CD4-positive, CD25-positive, alpha-beta regulatory T cell (primary cell): ENCODE measurements at regions not wholly inside any gene's neighbourhood (a gene's known extent, or its start where the extent isn't known, plus 50 kb on each side); places are given as distances from the start of the nearest gene placed in this dataset.
A peak's percentile ranks its signal among the peaks of the same experiment; 100 is the strongest.

Source experiments
- ATAC-seq, 2 donors: fragments of 150-1000 bp; cut with Tn5 transposase; one replicate each; pipeline ENCODE4 v1.10.0; 2021; ENCODE audit warnings: low read depth in 2 of 2, moderate number of reproducible peaks in 2 of 2, moderate library complexity in 1 of 2
- DNase-seq, 3 donors: peaks; one replicate each; pipeline versions ENCODE4 v3.0.0 to v3.0.0-alpha.2; 2012 to 2022; ENCODE audit warnings: mixed read lengths in 1 of 3
- H3K27ac ChIP-seq: one replicate; pipeline ENCODE4 v1.7.0; 2013; ENCODE audit warnings: mild to moderate bottlenecking, low read length; ENCODE audit not compliant: insufficient read depth, poor library complexity, severe bottlenecking
- H3K27me3 ChIP-seq: one replicate; pipeline ENCODE4 v1.7.0; 2013; ENCODE audit warnings: low read length; ENCODE audit not compliant: control insufficient read depth, insufficient read depth
- H3K36me3 ChIP-seq: one replicate; pipeline ENCODE4 v1.7.0; 2013; ENCODE audit warnings: mild to moderate bottlenecking, low read length, moderate library complexity; ENCODE audit not compliant: control insufficient read depth, insufficient read depth
- H3K4me1 ChIP-seq: 2 replicates; pipeline ENCODE4 v1.7.0; 2013; ENCODE audit warnings: mild to moderate bottlenecking, low read length; ENCODE audit not compliant: insufficient read depth, control insufficient read depth, poor library complexity, severe bottlenecking
- H3K4me3 ChIP-seq: one replicate; pipeline ENCODE4 v1.7.0; 2013; ENCODE audit warnings: low read depth, mild to moderate bottlenecking, low read length, moderate library complexity
- H3K9me3 ChIP-seq, 2 experiments: 1 replicate in 1 of 2; 2 replicates in 1 of 2; pipeline ENCODE4 v1.7.0; 2013; ENCODE audit warnings: low read length in 2 of 2, mild to moderate bottlenecking in 1 of 2, moderate library complexity in 1 of 2; ENCODE audit not compliant: control insufficient read depth in 2 of 2
- H3K27ac Mint-ChIP-seq, 3 donors: one replicate each; pipeline ENCODE4 v1.8.0; 2020 to 2022; ENCODE audit warnings: mild to moderate bottlenecking in 3 of 3, mixed read lengths in 3 of 3, moderate library complexity in 2 of 3
- H3K27me3 Mint-ChIP-seq: one replicate; pipeline ENCODE4 v1.8.0; 2022; ENCODE audit warnings: mild to moderate bottlenecking, mixed read lengths
- H3K36me3 Mint-ChIP-seq: one replicate; pipeline ENCODE4 v1.8.0; 2020; ENCODE audit warnings: mixed read lengths
- H3K4me1 Mint-ChIP-seq, 4 donors: one replicate each; pipeline ENCODE4 v1.8.0; 2020 to 2022; ENCODE audit warnings: mixed read lengths in 4 of 4, mild to moderate bottlenecking in 1 of 4
- H3K4me3 Mint-ChIP-seq, 4 donors: one replicate each; pipeline ENCODE4 v1.8.0; 2020 to 2022; ENCODE audit warnings: mild to moderate bottlenecking in 4 of 4, mixed read lengths in 4 of 4, moderate library complexity in 3 of 4
- H3K9me3 Mint-ChIP-seq, 7 donors: one replicate each; pipeline ENCODE4 v1.8.0; 2020 to 2022; ENCODE audit warnings: mixed read lengths in 7 of 7, mild to moderate bottlenecking in 3 of 7, moderate library complexity in 2 of 7

- Mint-ChIP-seq H3K4me1 (peaks cover 0 to 25% (median 12%) of the 10 kb centered on the region in 4 donors), H3K27me3 (no peaks in the 10 kb centered on the region), H3K27ac (peak overlapping the region in 1 of 3 donors; percentile 45), H3K9me3 (peaks cover 0 to 2% (median 0%) of the 10 kb centered on the region in 7 donors), H3K4me3 (no peak overlapping the region), H3K36me3 (no peaks in the 10 kb centered on the region)
- DNase-seq (no peak), ATAC-seq (no peak)
- Histone ChIP-seq H3K4me3 (no peak overlapping the region), H3K9me3 (no peaks in the 10 kb centered on the region), H3K27ac (no peak overlapping the region), H3K4me1 (no peaks in the 10 kb centered on the region), H3K36me3 (no peaks in the 10 kb centered on the region), H3K27me3 (no peaks in the 10 kb centered on the region)
Observed at GRCh38 chr3:59563966-59564365, 514.1 kb upstream of the CFAP20DC start.

GRCh38 chr3:59563072-59563605 lies 513.3 kb upstream of the CFAP20DC start:
- no peaks in the 10 kb centered on the region for H3K27me3 Mint-ChIP-seq
- Histone ChIP-seq H3K4me3 (no peak overlapping the region), H3K4me1 (no peaks in the 10 kb centered on the region), H3K27me3 (no peaks in the 10 kb centered on the region), H3K9me3 (no peaks in the 10 kb centered on the region), H3K27ac (no peak overlapping the region), H3K36me3 (no peaks in the 10 kb centered on the region)
- peaks cover 0 to 2% (median 0%) of the 10 kb centered on the region in 7 donors for H3K9me3 Mint-ChIP-seq
- no peak for DNase-seq
- H3K4me3 Mint-ChIP-seq, result no peak overlapping the region
- H3K27ac Mint-ChIP-seq, result peak overlapping the region in 2 of 3 donors; percentile 61 to 70
- peaks cover 0 to 28% (median 12%) of the 10 kb centered on the region in 4 donors for H3K4me1 Mint-ChIP-seq
- no peaks in the 10 kb centered on the region for H3K36me3 Mint-ChIP-seq
- no peak for ATAC-seq

- H3K27ac ChIP-seq, result no peak overlapping the region
- no peak overlapping the region for H3K4me3 Mint-ChIP-seq
- H3K4me1 Mint-ChIP-seq, result peaks cover 0 to 20% (median 5%) of the 10 kb centered on the region in 4 donors
- H3K9me3 Mint-ChIP-seq, result peaks cover 0 to 4% (median 0%) of the 10 kb centered on the region in 7 donors
- no peaks in the 10 kb centered on the region for H3K27me3 ChIP-seq
- H3K27ac Mint-ChIP-seq, result peak overlapping the region in 2 of 3 donors; percentile 23 to 34
- no peak overlapping the region for H3K4me3 ChIP-seq
- peaks cover 4% of the 10 kb centered on the region for H3K36me3 Mint-ChIP-seq
- ATAC-seq, result peak; percentile 60 to 71
- no peaks in the 10 kb centered on the region for H3K9me3 ChIP-seq
- no peaks in the 10 kb centered on the region for H3K36me3 ChIP-seq
- no peaks in the 10 kb centered on the region for H3K27me3 Mint-ChIP-seq
- DNase-seq, result peak in 1 of 3 donors; percentile 21
- no peaks in the 10 kb centered on the region for H3K4me1 ChIP-seq
Observed at GRCh38 chr3:59559721-59560435, 510.1 kb upstream of the CFAP20DC start.

GRCh38 chr3:59558906-59559720 lies 509.3 kb upstream of the CFAP20DC start:
- peaks cover 0 to 20% (median 5%) of the 10 kb centered on the region in 4 donors for H3K4me1 Mint-ChIP-seq
- H3K27me3 Mint-ChIP-seq, result no peaks in the 10 kb centered on the region
- Histone ChIP-seq H3K36me3 (no peaks in the 10 kb centered on the region), H3K27ac (no peak overlapping the region), H3K27me3 (no peaks in the 10 kb centered on the region), H3K4me1 (no peaks in the 10 kb centered on the region), H3K9me3 (no peaks in the 10 kb centered on the region), H3K4me3 (no peak overlapping the region)
- ATAC-seq, result no peak
- DNase-seq, result no peak
- H3K4me3 Mint-ChIP-seq, result no peak overlapping the region
- H3K9me3 Mint-ChIP-seq, result peaks cover 0 to 4% (median 0%) of the 10 kb centered on the region in 7 donors
- peaks cover 4% of the 10 kb centered on the region for H3K36me3 Mint-ChIP-seq
- H3K27ac Mint-ChIP-seq, result peak overlapping the region in 1 of 3 donors; percentile 34

- DNase-seq, result no peak
- Mint-ChIP-seq H3K4me1 (peaks cover 0 to 16% (median 1%) of the 10 kb centered on the region in 4 donors), H3K4me3 (no peak overlapping the region), H3K36me3 (peaks cover 4% of the 10 kb centered on the region), H3K27me3 (peaks cover 4% of the 10 kb centered on the region), H3K9me3 (peaks cover 0 to 4% (median 0%) of the 10 kb centered on the region in 7 donors), H3K27ac (no peak overlapping the region)
- Histone ChIP-seq H3K4me1 (no peaks in the 10 kb centered on the region), H3K27me3 (no peaks in the 10 kb centered on the region), H3K4me3 (no peak overlapping the region), H3K27ac (no peak overlapping the region), H3K36me3 (no peaks in the 10 kb centered on the region), H3K9me3 (no peaks in the 10 kb centered on the region)
- ATAC-seq, result no peak
Observed at GRCh38 chr3:59555593-59556315, 505.9 kb upstream of the CFAP20DC start.

- no peak for DNase-seq
- H3K9me3 Mint-ChIP-seq, result peaks cover 0 to 4% (median 0%) of the 10 kb centered on the region in 7 donors
- no peak overlapping the region for H3K4me3 Mint-ChIP-seq
- no peak overlapping the region for H3K27ac Mint-ChIP-seq
- no peaks in the 10 kb centered on the region for H3K4me1 Mint-ChIP-seq
- no peak overlapping the region for H3K4me3 ChIP-seq
- no peak overlapping the region for H3K27ac ChIP-seq
- H3K27me3 Mint-ChIP-seq, result peaks cover 4% of the 10 kb centered on the region
- H3K27me3 ChIP-seq, result no peaks in the 10 kb centered on the region
- H3K9me3 ChIP-seq, result no peaks in the 10 kb centered on the region
- H3K36me3 ChIP-seq, result no peaks in the 10 kb centered on the region
- peaks cover 4% of the 10 kb centered on the region for H3K36me3 Mint-ChIP-seq
- no peak for ATAC-seq
- no peaks in the 10 kb centered on the region for H3K4me1 ChIP-seq
Observed at GRCh38 chr3:59553076-59553475, 503.3 kb upstream of the CFAP20DC start.

GRCh38 chr3:59551834-59552233 lies 502.0 kb upstream of the CFAP20DC start:
- H3K36me3 ChIP-seq, result no peaks in the 10 kb centered on the region
- Mint-ChIP-seq H3K27me3 (peaks cover 4% of the 10 kb centered on the region), H3K4me3 (no peak overlapping the region), H3K36me3 (peaks cover 4% of the 10 kb centered on the region), H3K9me3 (peaks cover 0 to 3% (median 0%) of the 10 kb centered on the region in 7 donors), H3K27ac (no peak overlapping the region), H3K4me1 (no peaks in the 10 kb centered on the region)
- ATAC-seq (no peak), DNase-seq (no peak)
- H3K27ac ChIP-seq, result no peak overlapping the region
- no peaks in the 10 kb centered on the region for H3K27me3 ChIP-seq
- no peak overlapping the region for H3K4me3 ChIP-seq
- no peaks in the 10 kb centered on the region for H3K4me1 ChIP-seq
- no peaks in the 10 kb centered on the region for H3K9me3 ChIP-seq
